ENCODE measurements at regions not wholly inside any gene's neighbourhood (a gene's known extent, or its start where the extent isn't known, plus 50 kb on each side); places are given as distances from the start of the nearest gene placed in this dataset.

GRCh38 chr6:102438171-102438570, 1044.7 kb downstream of the GRIK2 start:
- H3K27me3 ChIP-seq = no peaks in the 10 kb centered on the region
- no peaks in the 10 kb centered on the region for H3K9me3 ChIP-seq (replicated peaks)
- no peaks in the 10 kb centered on the region for H3K4me1 ChIP-seq
- no peaks in the 10 kb centered on the region for H3K36me3 ChIP-seq
- no peak overlapping the region for H3K27ac ChIP-seq
- no peak for DNase-seq
- H3K4me3 ChIP-seq = no peak overlapping the region

GRCh38 chr6:102417368-102417998, 1024.0 kb downstream of the GRIK2 start:
- Histone ChIP-seq H3K4me3 (no peak overlapping the region), H3K9me3 (replicated peaks) (no peaks in the 10 kb centered on the region), H3K27me3 (no peaks in the 10 kb centered on the region), H3K27ac (no peak overlapping the region), H3K4me1 (no peaks in the 10 kb centered on the region), H3K36me3 (no peaks in the 10 kb centered on the region)
- DNase-seq = no peak

- Histone ChIP-seq H3K9me3 (replicated peaks) (no peaks in the 10 kb centered on the region), H3K36me3 (no peaks in the 10 kb centered on the region), H3K4me3 (no peak overlapping the region), H3K4me1 (no peaks in the 10 kb centered on the region), H3K27ac (no peak overlapping the region), H3K27me3 (no peaks in the 10 kb centered on the region)
- DNase-seq = no peak
These were observed 1022.4 kb downstream of the GRIK2 start for GRCh38 chr6:102415891-102416290.

DNA sequence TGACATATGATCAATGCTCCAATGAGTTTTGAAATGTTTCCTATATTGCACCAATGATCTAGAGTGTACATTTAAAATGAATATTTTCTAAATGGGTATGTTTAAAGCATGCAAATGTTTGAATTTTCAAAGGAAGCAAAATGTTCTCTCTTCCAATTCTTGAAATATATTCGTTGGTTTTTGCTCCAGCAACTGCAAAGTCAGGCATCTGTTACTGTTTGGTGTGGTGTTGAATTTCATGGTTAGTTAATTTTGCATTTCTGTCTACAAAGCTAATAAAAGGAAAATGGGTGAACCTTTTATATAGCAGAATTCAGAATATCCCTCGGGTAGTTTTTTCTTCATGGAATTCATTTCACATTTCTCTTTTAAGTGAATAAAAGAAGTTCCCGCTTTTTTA, 1018.3 kb downstream of the GRIK2 start:
- H3K9me3 ChIP-seq (replicated peaks) = no peaks in the 10 kb centered on the region
- H3K36me3 ChIP-seq = no peaks in the 10 kb centered on the region
- no peak for DNase-seq
- H3K4me3 ChIP-seq = no peak overlapping the region
- no peaks in the 10 kb centered on the region for H3K27me3 ChIP-seq
- H3K4me1 ChIP-seq = no peaks in the 10 kb centered on the region
- no peak overlapping the region for H3K27ac ChIP-seq

- Histone ChIP-seq H3K27me3 (no peaks in the 10 kb centered on the region), H3K9me3 (replicated peaks) (no peaks in the 10 kb centered on the region)
These were observed 1014.6 kb downstream of the GRIK2 start for GRCh38 chr6:102407886-102408741.

DNA sequence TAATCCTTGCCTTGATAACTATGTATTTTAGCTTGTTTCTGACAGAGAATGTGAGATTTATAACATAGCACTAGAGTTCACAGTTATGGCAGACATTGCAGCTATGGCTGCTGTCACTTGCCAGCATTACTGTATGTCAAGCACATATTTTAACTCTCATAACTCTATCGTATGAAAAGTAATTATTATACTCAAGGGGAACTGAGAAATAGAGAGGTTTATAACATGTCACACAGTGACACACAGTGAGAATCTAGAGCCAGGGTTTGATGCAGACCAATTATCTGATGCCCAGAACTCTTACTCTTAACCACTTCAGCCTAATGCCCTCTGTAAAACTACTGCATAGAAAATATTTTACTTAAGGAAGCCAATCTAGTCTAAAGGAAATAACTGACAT, 1012.4 kb downstream of the GRIK2 start:
- no peaks in the 10 kb centered on the region for H3K27me3 ChIP-seq
- no peak for DNase-seq
- H3K4me3 ChIP-seq = no peak overlapping the region
- H3K27ac ChIP-seq = no peak overlapping the region
- H3K36me3 ChIP-seq = no peaks in the 10 kb centered on the region
- no peaks in the 10 kb centered on the region for H3K9me3 ChIP-seq (replicated peaks)
- H3K4me1 ChIP-seq = no peaks in the 10 kb centered on the region

More at GRCh38 chr6:102407886-102408741, 1014.6 kb downstream of the GRIK2 start:
- no peak for DNase-seq
- H3K36me3 ChIP-seq = no peaks in the 10 kb centered on the region
- no peak overlapping the region for H3K27ac ChIP-seq
- no peak overlapping the region for H3K4me3 ChIP-seq
- no peaks in the 10 kb centered on the region for H3K4me1 ChIP-seq

GRCh38 chr6:102402635-102403329, 1009.3 kb downstream of the GRIK2 start:
- no peaks in the 10 kb centered on the region for H3K36me3 ChIP-seq
- H3K27ac ChIP-seq = no peak overlapping the region
- no peaks in the 10 kb centered on the region for H3K4me1 ChIP-seq
- no peaks in the 10 kb centered on the region for H3K9me3 ChIP-seq (replicated peaks)
- H3K27me3 ChIP-seq = no peaks in the 10 kb centered on the region
- H3K4me3 ChIP-seq = no peak overlapping the region
- DNase-seq = no peak

DNA sequence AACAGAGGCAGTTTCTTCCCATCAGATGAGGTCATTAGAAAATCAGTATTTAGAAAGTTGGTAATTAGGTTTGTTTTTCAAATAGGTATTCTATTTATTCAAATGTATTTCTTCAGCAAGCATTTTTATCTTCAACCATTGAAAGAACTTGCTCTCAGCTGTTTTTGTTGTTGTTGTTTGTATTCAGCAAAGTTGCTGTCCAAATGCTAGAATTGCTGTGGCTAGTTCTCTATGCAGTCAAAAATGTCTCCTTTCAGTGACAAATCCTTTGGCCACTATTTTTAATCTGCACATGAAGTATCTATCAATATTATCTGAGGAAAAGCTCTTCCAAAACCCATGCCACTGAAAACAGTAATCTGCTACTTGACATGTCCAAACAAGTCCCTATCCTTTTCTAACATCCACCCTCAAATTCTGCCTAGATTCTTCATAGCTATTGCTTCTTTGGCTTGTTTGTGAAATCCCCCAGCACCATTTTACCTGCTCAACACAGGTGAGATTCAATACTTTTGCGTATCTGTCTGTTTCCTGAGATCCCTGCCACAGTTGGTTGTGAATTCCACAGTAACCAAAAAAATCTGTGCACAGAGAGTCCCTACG, 1005.4 kb downstream of the GRIK2 start:
- no peaks in the 10 kb centered on the region for H3K9me3 ChIP-seq (replicated peaks)
- H3K27me3 ChIP-seq = no peaks in the 10 kb centered on the region
- H3K27ac ChIP-seq = no peak overlapping the region
- H3K4me3 ChIP-seq = no peak overlapping the region
- no peaks in the 10 kb centered on the region for H3K4me1 ChIP-seq
- DNase-seq = no peak
- H3K36me3 ChIP-seq = no peaks in the 10 kb centered on the region

DNA sequence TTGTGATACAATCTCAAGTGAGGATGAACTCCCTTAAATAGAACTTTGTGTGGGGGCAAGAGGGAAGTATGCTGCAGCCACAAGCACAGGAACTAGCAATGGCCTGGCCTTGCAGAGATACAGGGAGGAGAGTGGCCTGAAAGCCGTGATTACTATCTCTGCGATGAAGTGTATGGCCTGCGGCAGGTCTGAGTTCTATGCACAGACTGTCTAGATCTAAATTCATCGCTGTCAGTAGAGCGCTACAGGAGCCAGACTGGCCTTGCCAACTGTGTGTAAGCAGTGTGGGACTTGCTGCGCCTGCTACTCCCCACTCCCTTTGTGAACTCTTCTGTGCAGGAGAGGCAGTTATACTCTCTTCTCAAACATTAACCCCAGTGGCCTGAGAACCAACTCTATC, 997.0 kb downstream of the GRIK2 start:
- H3K4me3 ChIP-seq = no peak overlapping the region
- H3K27me3 ChIP-seq = no peaks in the 10 kb centered on the region
- H3K9me3 ChIP-seq (replicated peaks) = no peaks in the 10 kb centered on the region
- DNase-seq = no peak
- no peaks in the 10 kb centered on the region for H3K4me1 ChIP-seq
- no peaks in the 10 kb centered on the region for H3K36me3 ChIP-seq
- H3K27ac ChIP-seq = no peak overlapping the region

DNA sequence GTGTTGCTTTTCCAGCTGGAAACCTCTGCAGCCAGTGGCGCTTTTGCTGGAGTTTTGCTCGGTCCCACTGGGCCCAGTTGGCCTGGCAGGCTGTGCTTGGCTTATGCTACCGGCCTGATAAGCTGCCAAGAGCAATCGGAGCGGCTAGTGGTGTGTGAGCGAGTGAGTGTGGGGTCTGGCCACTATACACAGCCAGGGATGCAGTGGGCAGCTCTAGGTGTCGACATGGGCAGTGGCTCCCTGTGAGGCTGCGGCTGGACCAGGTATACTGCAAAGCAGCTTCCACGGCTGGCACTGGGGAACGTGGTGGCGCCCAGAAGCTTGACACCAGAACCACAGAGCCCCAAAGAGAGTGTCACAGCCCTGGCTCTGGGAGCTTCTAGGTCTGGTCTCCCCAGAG, 996.5 kb downstream of the GRIK2 start:
- Histone ChIP-seq H3K27ac (no peak overlapping the region), H3K27me3 (no peaks in the 10 kb centered on the region), H3K4me3 (no peak overlapping the region), H3K36me3 (no peaks in the 10 kb centered on the region), H3K4me1 (no peaks in the 10 kb centered on the region), H3K9me3 (replicated peaks) (no peaks in the 10 kb centered on the region)
- DNase-seq = no peak

GRCh38 chr6:102387326-102388033, 994.0 kb downstream of the GRIK2 start:
- Histone ChIP-seq H3K27me3 (no peaks in the 10 kb centered on the region), H3K27ac (no peak overlapping the region), H3K4me1 (no peaks in the 10 kb centered on the region), H3K36me3 (no peaks in the 10 kb centered on the region), H3K9me3 (replicated peaks) (no peaks in the 10 kb centered on the region), H3K4me3 (no peak overlapping the region)
- no peak for DNase-seq

- no peaks in the 10 kb centered on the region for H3K27me3 ChIP-seq
- H3K4me1 ChIP-seq = no peaks in the 10 kb centered on the region
- no peak for DNase-seq
- no peaks in the 10 kb centered on the region for H3K9me3 ChIP-seq (replicated peaks)
- H3K36me3 ChIP-seq = no peaks in the 10 kb centered on the region
- H3K27ac ChIP-seq = no peak overlapping the region
- no peak overlapping the region for H3K4me3 ChIP-seq
These were observed 987.7 kb downstream of the GRIK2 start for GRCh38 chr6:102381203-102381602.

- H3K4me1 ChIP-seq = no peaks in the 10 kb centered on the region
- H3K27me3 ChIP-seq = no peaks in the 10 kb centered on the region
- no peaks in the 10 kb centered on the region for H3K9me3 ChIP-seq (replicated peaks)
- no peak overlapping the region for H3K27ac ChIP-seq
- no peak overlapping the region for H3K4me3 ChIP-seq
- H3K36me3 ChIP-seq = no peaks in the 10 kb centered on the region
- DNase-seq = no peak
These were observed 962.7 kb downstream of the GRIK2 start for GRCh38 chr6:102356170-102356569.

DNA sequence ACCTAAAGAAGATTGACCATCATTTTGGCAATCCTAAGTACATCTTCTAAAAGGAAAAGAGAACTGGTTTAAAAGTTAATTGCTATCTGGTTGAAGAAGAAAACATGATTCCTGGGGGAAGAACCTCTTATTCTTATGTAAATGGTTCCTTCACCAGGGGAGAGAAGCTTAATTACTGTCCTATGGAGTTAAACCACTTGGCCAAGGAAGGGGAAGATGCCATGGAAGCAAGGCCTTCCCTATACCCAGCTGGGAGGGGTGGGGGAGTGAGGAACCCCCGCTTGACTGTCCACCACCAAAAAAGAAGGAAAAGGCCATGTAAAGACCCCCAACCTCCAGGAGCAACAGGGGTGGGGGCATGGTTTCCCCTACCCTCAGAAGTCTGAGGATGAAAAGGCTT, 962.1 kb downstream of the GRIK2 start:
- Histone ChIP-seq H3K36me3 (no peaks in the 10 kb centered on the region), H3K9me3 (replicated peaks) (no peaks in the 10 kb centered on the region), H3K27ac (no peak overlapping the region), H3K27me3 (no peaks in the 10 kb centered on the region), H3K4me1 (no peaks in the 10 kb centered on the region), H3K4me3 (no peak overlapping the region)
- no peak for DNase-seq
